Esophagus muscularis mucosa (tissue), 4 donors: ENCODE measurements at regions not wholly inside any gene's neighbourhood (a gene's known extent, or its start where the extent isn't known, plus 50 kb on each side); places are given as distances from the start of the nearest gene placed in this dataset.

Experiments used
- DNase-seq: peaks from one replicate; pipeline ENCODE4 v3.0.0-alpha.2; 2017; ENCODE audit errors: extremely low spot score
- H3K27ac ChIP-seq, 4 donors: fragments of 200-600 bp; sonication (generic); replicated peaks in 1 of 4; 1 replicate in 3 of 4; 2 replicates in 1 of 4; pipeline ENCODE4 v1.5.1; 2016 to 2019; ENCODE audit warnings: mild to moderate bottlenecking in 1 of 4
- H3K27me3 ChIP-seq, 4 donors: fragments of 200-600 bp; sonication (generic); one replicate each; pipeline versions ENCODE4 v1.5.1 to v1.6.0; 2016 to 2019
- H3K36me3 ChIP-seq, 4 donors: fragments of 200-600 bp; sonication (generic); one replicate each; pipeline ENCODE4 v1.5.1; 2016 to 2019
- H3K4me1 ChIP-seq, 4 donors: fragments of 200-600 bp; sonication (generic); one replicate each; pipeline ENCODE4 v1.5.1; 2016 to 2019
- H3K4me3 ChIP-seq, 4 donors: fragments of 200-600 bp; sonication (generic); 1 replicate in 2 of 4; 2 replicates in 2 of 4; pipeline ENCODE4 v1.5.1; 2016 to 2019; ENCODE audit warnings: mild to moderate bottlenecking in 4 of 4, moderate library complexity in 1 of 4
- H3K9me3 ChIP-seq, 4 donors: fragments of 200-600 bp; sonication (generic); 1 replicate in 3 of 4; 2 replicates in 1 of 4; pipeline ENCODE4 v1.5.1; 2016 to 2019
- EP300 ChIP-seq: sonication (generic); formaldehyde crosslinking; IDR thresholded peaks from one replicate; pipeline ENCODE4 v1.6.1; 2017; ENCODE audit warnings: antibody characterized with exemption
- POLR2A ChIP-seq: fragments of 450-650 bp; IDR thresholded peaks from one replicate; pipeline ENCODE4 v1.6.1; 2017; ENCODE audit warnings: antibody characterized with exemption, moderate library complexity, mild to moderate bottlenecking, low read depth
- POLR2AphosphoS5 ChIP-seq, 2 donors: sonication (generic); formaldehyde crosslinking; IDR thresholded peaks; one replicate each; pipeline ENCODE4 v1.6.1; 2017; ENCODE audit warnings: antibody characterized with exemption in 2 of 2
- WGBS: methylation state at CpG from one replicate; pipeline ENCODE4 v1.1.5; 2018; 5-methylcytosine and 5-hydroxymethylcytosine counted together
- intact Hi-C: fragments of 100-400 bp; cut with DNase I; formaldehyde crosslinking; loops from one replicate; pipeline ENCODE4 v1.15.1; 2023
- TF ChIP-seq, protein P1 (sequence below), 3 experiments: fragments of 200-600 bp in 2 of 3; fragments of 450-650 bp in 1 of 3; sonication (generic) in 2 of 3; IDR thresholded peaks; one replicate each; pipeline ENCODE4 v1.5.1; 2017 to 2019; ENCODE audit warnings: antibody characterized with exemption in 3 of 3, mild to moderate bottlenecking in 2 of 3, moderate library complexity in 1 of 3

- no peaks in the 10 kb centered on the region for H3K9me3 ChIP-seq
- DNase-seq = no peak
- intact Hi-C loops = no loop called here
- 86% methylated on average over 5 of the region's 5 CpGs for WGBS
- H3K27ac ChIP-seq = no peak overlapping the region
- TF ChIP-seq, protein P1, sequence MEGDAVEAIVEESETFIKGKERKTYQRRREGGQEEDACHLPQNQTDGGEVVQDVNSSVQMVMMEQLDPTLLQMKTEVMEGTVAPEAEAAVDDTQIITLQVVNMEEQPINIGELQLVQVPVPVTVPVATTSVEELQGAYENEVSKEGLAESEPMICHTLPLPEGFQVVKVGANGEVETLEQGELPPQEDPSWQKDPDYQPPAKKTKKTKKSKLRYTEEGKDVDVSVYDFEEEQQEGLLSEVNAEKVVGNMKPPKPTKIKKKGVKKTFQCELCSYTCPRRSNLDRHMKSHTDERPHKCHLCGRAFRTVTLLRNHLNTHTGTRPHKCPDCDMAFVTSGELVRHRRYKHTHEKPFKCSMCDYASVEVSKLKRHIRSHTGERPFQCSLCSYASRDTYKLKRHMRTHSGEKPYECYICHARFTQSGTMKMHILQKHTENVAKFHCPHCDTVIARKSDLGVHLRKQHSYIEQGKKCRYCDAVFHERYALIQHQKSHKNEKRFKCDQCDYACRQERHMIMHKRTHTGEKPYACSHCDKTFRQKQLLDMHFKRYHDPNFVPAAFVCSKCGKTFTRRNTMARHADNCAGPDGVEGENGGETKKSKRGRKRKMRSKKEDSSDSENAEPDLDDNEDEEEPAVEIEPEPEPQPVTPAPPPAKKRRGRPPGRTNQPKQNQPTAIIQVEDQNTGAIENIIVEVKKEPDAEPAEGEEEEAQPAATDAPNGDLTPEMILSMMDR (IDR thresholded peaks at IDR 0.05) = no peak
- TF ChIP-seq POLR2AphosphoS5 (IDR thresholded peaks at IDR 0.05) = no peak
- TF ChIP-seq EP300 = no peak
- TF ChIP-seq POLR2A = no peak
- peaks cover 0 to 7% (median 0%) of the 10 kb centered on the region in 4 donors for H3K4me1 ChIP-seq
- H3K27me3 ChIP-seq = no peaks in the 10 kb centered on the region
- H3K4me3 ChIP-seq = no peak overlapping the region
- H3K36me3 ChIP-seq = no peaks in the 10 kb centered on the region
These were observed 221.6 kb downstream of the RHOU start for GRCh38 chr1:228956864-228957263.

GRCh38 chr1:228957535-228957934, 222.3 kb downstream of the RHOU start:
- Histone ChIP-seq H3K27ac (no peak overlapping the region), H3K27me3 (no peaks in the 10 kb centered on the region), H3K4me3 (no peak overlapping the region), H3K36me3 (no peaks in the 10 kb centered on the region), H3K9me3 (no peaks in the 10 kb centered on the region), H3K4me1 (peaks cover 0 to 7% (median 0%) of the 10 kb centered on the region in 4 donors)
- TF ChIP-seq POLR2AphosphoS5 (IDR thresholded peaks at IDR 0.05) (no peak), EP300 (no peak), POLR2A (no peak)
- TF ChIP-seq, protein P1 (IDR thresholded peaks at IDR 0.05) = no peak
- intact Hi-C loops = no loop called here
- no peak for DNase-seq
- WGBS = 88% methylated on average over 6 of the region's 6 CpGs

DNA sequence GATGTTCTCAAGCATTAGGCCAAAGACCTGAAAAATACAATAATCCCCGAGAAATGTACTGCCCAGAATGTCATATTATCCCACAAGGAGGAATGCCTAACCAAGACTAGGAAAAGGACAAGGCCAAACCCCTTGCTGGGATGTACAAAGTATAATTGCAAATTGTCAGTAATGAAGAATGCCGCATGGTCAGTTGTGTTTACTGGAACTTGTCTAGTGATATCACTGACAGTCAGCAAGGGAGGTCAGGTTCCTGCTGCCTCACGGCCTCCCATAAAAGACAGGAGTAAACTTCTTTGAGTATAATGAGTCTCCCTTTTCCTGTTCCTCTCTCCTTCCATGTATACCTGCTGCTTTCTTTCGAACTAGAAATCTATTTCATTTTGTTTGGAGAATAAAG, 222.8 kb downstream of the RHOU start:
- DNase-seq = no peak
- Histone ChIP-seq H3K27me3 (no peaks in the 10 kb centered on the region), H3K36me3 (no peaks in the 10 kb centered on the region), H3K9me3 (no peaks in the 10 kb centered on the region), H3K27ac (no peak overlapping the region), H3K4me1 (peaks cover 0 to 7% (median 0%) of the 10 kb centered on the region in 4 donors), H3K4me3 (no peak overlapping the region)
- TF ChIP-seq POLR2AphosphoS5 (IDR thresholded peaks at IDR 0.05) = no peak
- TF ChIP-seq, protein P1 (IDR thresholded peaks at IDR 0.05) = no peak
- TF ChIP-seq EP300 = no peak
- no peak for TF ChIP-seq POLR2A
- 82% methylated on average over 4 of the region's 4 CpGs for WGBS
- intact Hi-C loops = no loop called here

GRCh38 chr1:228958741-228959140, 223.5 kb downstream of the RHOU start:
- Histone ChIP-seq H3K9me3 (no peaks in the 10 kb centered on the region), H3K4me3 (no peak overlapping the region), H3K27me3 (no peaks in the 10 kb centered on the region), H3K4me1 (peaks cover 4 to 11% (median 5%) of the 10 kb centered on the region in 4 donors), H3K36me3 (no peaks in the 10 kb centered on the region), H3K27ac (no peak overlapping the region)
- no peak for DNase-seq
- intact Hi-C loops = no loop called here
- WGBS = 96% methylated on average over 2 of the region's 2 CpGs
- TF ChIP-seq EP300 (no peak), POLR2AphosphoS5 (IDR thresholded peaks at IDR 0.05) (no peak), POLR2A (no peak)
- TF ChIP-seq, protein P1 (IDR thresholded peaks at IDR 0.05) = no peak

DNA sequence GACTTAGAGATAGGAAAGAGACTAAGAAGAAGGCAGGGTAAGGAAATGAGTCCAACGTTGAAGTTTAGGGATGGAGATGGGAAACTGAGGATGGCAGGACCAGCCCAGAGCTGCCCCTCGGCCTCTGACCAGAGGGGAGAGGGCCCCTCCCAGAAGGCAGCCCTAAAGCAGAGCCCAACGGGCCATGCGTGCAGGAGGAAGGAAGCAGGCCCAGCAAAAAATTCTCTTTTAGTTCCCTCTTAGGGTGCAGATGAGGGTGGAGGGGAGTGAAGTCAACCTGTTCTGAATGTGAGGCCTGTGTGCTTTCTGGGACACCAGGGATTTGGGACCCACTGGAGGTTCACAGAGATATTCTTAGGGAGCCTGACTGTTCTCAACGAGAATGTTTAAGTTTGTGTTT, 225.4 kb downstream of the RHOU start:
- peaks cover 13 to 22% (median 15%) of the 10 kb centered on the region in 4 donors for H3K4me1 ChIP-seq
- H3K4me3 ChIP-seq = no peak overlapping the region
- intact Hi-C loops = no loop called here
- no peaks in the 10 kb centered on the region for H3K9me3 ChIP-seq
- DNase-seq = no peak
- no peaks in the 10 kb centered on the region for H3K27me3 ChIP-seq
- no peaks in the 10 kb centered on the region for H3K36me3 ChIP-seq
- H3K27ac ChIP-seq = no peak overlapping the region
- no peak for TF ChIP-seq POLR2A
- TF ChIP-seq EP300 = no peak
- TF ChIP-seq, protein P1 (IDR thresholded peaks at IDR 0.05) = no peak
- no peak for TF ChIP-seq POLR2AphosphoS5 (IDR thresholded peaks at IDR 0.05)
- WGBS = 76% methylated on average over 5 of the region's 5 CpGs
